OCI-LY7 (cell line): ENCODE measurements at regions not wholly inside any gene's neighbourhood (a gene's known extent, or its start where the extent isn't known, plus 50 kb on each side); places are given as distances from the start of the nearest gene placed in this dataset.

ENCODE experiments used
- BruUV-seq: library from RNA; stranded (reverse); fragments of 400-500 nt; replicated peaks from 2 replicates; lab custom pipeline; 2021; lab: Mats Ljungman, UMichigan
- CTCF ChIA-PET: fragments of 300-600 bp; sonication (Branson Sonifier 250); formaldehyde crosslinking; loops from one replicate; lab custom pipeline; 2022; ENCODE audit warnings: antibody characterized with exemption; ENCODE audit not compliant: unreplicated experiment; lab: Charles Lee
- POLR2A ChIA-PET: fragments of 300-600 bp; sonication (Branson Sonifier 250); formaldehyde crosslinking; loops from one replicate; lab custom pipeline; 2022; ENCODE audit warnings: antibody characterized with exemption; lab: Charles Lee
- DNase-seq: peaks from one replicate; pipeline ENCODE4 v3.0.0-alpha.2; 2015; ENCODE audit warnings: low spot score
- H2AFZ ChIP-seq: fragments of 200-600 bp; sonication (generic), shearing (Covaris generic); 2 replicates; pipeline ENCODE4 v1.6.1; 2014; ENCODE audit warnings: mild to moderate bottlenecking, antibody characterized with exemption, low read length, moderate library complexity
- H3K27ac ChIP-seq: fragments of 200-600 bp; sonication (generic); 2 replicates; pipeline ENCODE4 v1.5.1; 2014; ENCODE audit warnings: mixed run types, low read depth, mild to moderate bottlenecking, moderate library complexity, low read length, inconsistent platforms; ENCODE audit not compliant: poor library complexity, severe bottlenecking
- H3K36me3 ChIP-seq: fragments of 200-600 bp; sonication (generic); 2 replicates; pipeline ENCODE4 v1.6.1; 2014; ENCODE audit warnings: mild to moderate bottlenecking, antibody characterized with exemption, low read length, moderate library complexity, mixed read lengths; ENCODE audit not compliant: insufficient read depth
- H3K4me1 ChIP-seq: fragments of 200-600 bp; sonication (generic); 2 replicates; pipeline ENCODE4 v1.5.1; 2014; ENCODE audit warnings: mild to moderate bottlenecking, low read length; ENCODE audit not compliant: insufficient read depth, poor library complexity, severe bottlenecking
- H3K4me2 ChIP-seq: fragments of 200-600 bp; sonication (generic); 2 replicates; pipeline ENCODE4 v1.6.1; 2014; ENCODE audit warnings: mild to moderate bottlenecking, low read length
- H3K4me3 ChIP-seq: fragments of 200-600 bp; sonication (generic); 2 replicates; pipeline ENCODE4 v1.5.1; 2014; ENCODE audit warnings: mild to moderate bottlenecking, low read depth, low read length; ENCODE audit not compliant: poor library complexity, severe bottlenecking
- H3K79me2 ChIP-seq: fragments of 200-600 bp; sonication (generic); 2 replicates; pipeline ENCODE4 v1.6.1; 2016; ENCODE audit warnings: low read depth, mild to moderate bottlenecking, low read length, moderate library complexity, mixed read lengths; ENCODE audit not compliant: insufficient read depth
- H3K9me2 ChIP-seq: fragments of 200-600 bp; sonication (generic); 2 replicates; pipeline ENCODE4 v1.6.1; 2016; ENCODE audit warnings: mild to moderate bottlenecking, low read length, mixed read lengths; ENCODE audit not compliant: insufficient read depth
- H3K9me3 ChIP-seq: fragments of 200-600 bp; sonication (generic); 2 replicates; pipeline ENCODE4 v1.6.1; 2014; ENCODE audit warnings: mild to moderate bottlenecking, mixed run types, low read length, mixed read lengths
- H4K20me1 ChIP-seq: fragments of 200-600 bp; sonication (generic); 2 replicates; pipeline ENCODE4 v1.6.1; 2014; ENCODE audit warnings: mild to moderate bottlenecking, antibody characterized with exemption, low read length, moderate library complexity, mixed read lengths; ENCODE audit not compliant: insufficient read depth
- CTCF ChIP-seq: fragments of 200-600 bp; sonication (generic); conservative IDR thresholded peaks from 2 replicates; pipeline ENCODE4 v1.5.1; 2014; ENCODE audit warnings: mild to moderate bottlenecking, antibody characterized with exemption, low read length, moderate library complexity, mixed read lengths
- EZH2phosphoT487 ChIP-seq: fragments of 200-600 bp; sonication (generic); IDR thresholded peaks from 2 replicates; pipeline ENCODE4 v1.6.1; 2018; ENCODE audit warnings: low read depth, borderline replicate concordance, mild to moderate bottlenecking, mixed run types, antibody characterized with exemption, low read length, moderate library complexity, mixed read lengths
- intact Hi-C: fragments of 100-400 bp; cut with micrococcal nuclease; formaldehyde crosslinking; loops from one replicate; pipeline ENCODE4 v1.10.0; 2022; ENCODE audit not compliant: unreplicated experiment

GRCh38 chr7:67652937-67653336 lies 656.3 kb downstream of the TYW1 start:
- CTCF ChIA-PET, result no interaction called here

GRCh38 chr7:67653856-67654454 lies 657.3 kb downstream of the TYW1 start:
- no peaks in the 10 kb centered on the region for H3K79me2 ChIP-seq
- TF ChIP-seq CTCF (no peak), EZH2phosphoT487 (no peak)
- no peaks in the 10 kb centered on the region for H3K9me3 ChIP-seq
- H4K20me1 ChIP-seq, result no peaks in the 10 kb centered on the region
- H3K4me1 ChIP-seq, result no peaks in the 10 kb centered on the region
- ChIA-PET POLR2A (no interaction called here), CTCF (no interaction called here)
- no peaks in the 10 kb centered on the region for H3K9me2 ChIP-seq
- no peak overlapping the region for H3K4me3 ChIP-seq
- intact Hi-C loops, result no loop called here
- H3K27ac ChIP-seq, result no peak overlapping the region
- no TSS peak for BruUV-seq
- no peak for DNase-seq
- no peak overlapping the region for H2AFZ ChIP-seq
- H3K4me2 ChIP-seq, result no peak overlapping the region
- H3K36me3 ChIP-seq, result no peaks in the 10 kb centered on the region

More at GRCh38 chr7:67652937-67653336, 656.3 kb downstream of the TYW1 start:
- no peaks in the 10 kb centered on the region for H4K20me1 ChIP-seq
- H3K4me1 ChIP-seq, result no peaks in the 10 kb centered on the region
- no peaks in the 10 kb centered on the region for H3K9me3 ChIP-seq
- no peak overlapping the region for H3K27ac ChIP-seq
- DNase-seq, result no peak
- no peak overlapping the region for H2AFZ ChIP-seq
- POLR2A ChIA-PET, result no interaction called here
- intact Hi-C loops, result no loop called here
- no TSS peak for BruUV-seq
- TF ChIP-seq CTCF (no peak), EZH2phosphoT487 (no peak)
- no peak overlapping the region for H3K4me3 ChIP-seq
- H3K4me2 ChIP-seq, result no peak overlapping the region
- no peaks in the 10 kb centered on the region for H3K79me2 ChIP-seq
- no peaks in the 10 kb centered on the region for H3K36me3 ChIP-seq
- no peaks in the 10 kb centered on the region for H3K9me2 ChIP-seq

GRCh38 chr7:67654642-67655041 lies 658.0 kb downstream of the TYW1 start:
- CTCF ChIA-PET, result no interaction called here
- Histone ChIP-seq H3K36me3 (no peaks in the 10 kb centered on the region), H3K9me3 (no peaks in the 10 kb centered on the region), H3K4me1 (no peaks in the 10 kb centered on the region), H3K27ac (no peak overlapping the region), H3K4me2 (no peak overlapping the region), H2AFZ (no peak overlapping the region), H3K9me2 (no peaks in the 10 kb centered on the region), H3K79me2 (no peaks in the 10 kb centered on the region), H4K20me1 (no peaks in the 10 kb centered on the region), H3K4me3 (no peak overlapping the region)
- no TSS peak for BruUV-seq
- TF ChIP-seq CTCF (no peak), EZH2phosphoT487 (no peak)
- no peak for DNase-seq
- POLR2A ChIA-PET, result no interaction called here
- intact Hi-C loops, result no loop called here
